Parathyroid adenoma (tissue), 2 donors: ENCODE measurements at regions not wholly inside any gene's neighbourhood (a gene's known extent, or its start where the extent isn't known, plus 50 kb on each side); places are given as distances from the start of the nearest gene placed in this dataset.

Experiments
- H2AFZ ChIP-seq: fragments of 300-600 bp; sonication (generic); one replicate; pipeline ENCODE4 v1.7.0; 2017; ENCODE audit warnings: antibody characterized with exemption, mild to moderate bottlenecking
- H3K27ac ChIP-seq: fragments of 300-600 bp; sonication (generic); one replicate; pipeline ENCODE4 v1.7.0; 2017
- H3K27me3 ChIP-seq: fragments of 300-600 bp; sonication (generic); one replicate; pipeline ENCODE4 v1.7.0; 2017; ENCODE audit warnings: low read length; ENCODE audit not compliant: control insufficient read depth, insufficient read depth
- H3K36me3 ChIP-seq: fragments of 300-600 bp; sonication (generic); one replicate; pipeline ENCODE4 v1.7.0; 2017; ENCODE audit warnings: low read length; ENCODE audit not compliant: control insufficient read depth, insufficient read depth
- H3K4me1 ChIP-seq: fragments of 300-600 bp; sonication (generic); one replicate; pipeline ENCODE4 v1.7.0; 2017; ENCODE audit warnings: control low read depth
- H3K4me2 ChIP-seq: fragments of 300-600 bp; sonication (generic); one replicate; pipeline ENCODE4 v1.7.0; 2017; ENCODE audit warnings: low read length
- H3K4me3 ChIP-seq: fragments of 300-600 bp; sonication (generic); one replicate; pipeline ENCODE4 v1.7.0; 2017; ENCODE audit warnings: low read depth, low read length
- H3K79me2 ChIP-seq: fragments of 300-600 bp; sonication (generic); one replicate; pipeline ENCODE4 v1.7.0; 2017; ENCODE audit warnings: control low read depth
- H3K9ac ChIP-seq: fragments of 300-600 bp; sonication (generic); one replicate; pipeline ENCODE4 v1.7.0; 2017; ENCODE audit warnings: mild to moderate bottlenecking
- H3K9me3 ChIP-seq: fragments of 300-600 bp; sonication (generic); one replicate; pipeline ENCODE4 v1.7.0; 2017; ENCODE audit warnings: low read length; ENCODE audit not compliant: control insufficient read depth
- TF ChIP-seq, protein P1 (sequence below): fragments of 300-600 bp; sonication (generic); IDR thresholded peaks from one replicate; pipeline ENCODE4 v1.7.0; 2017; ENCODE audit warnings: antibody characterized with exemption, mild to moderate bottlenecking
- donor health status: primary hyperparathyroidism.

DNA sequence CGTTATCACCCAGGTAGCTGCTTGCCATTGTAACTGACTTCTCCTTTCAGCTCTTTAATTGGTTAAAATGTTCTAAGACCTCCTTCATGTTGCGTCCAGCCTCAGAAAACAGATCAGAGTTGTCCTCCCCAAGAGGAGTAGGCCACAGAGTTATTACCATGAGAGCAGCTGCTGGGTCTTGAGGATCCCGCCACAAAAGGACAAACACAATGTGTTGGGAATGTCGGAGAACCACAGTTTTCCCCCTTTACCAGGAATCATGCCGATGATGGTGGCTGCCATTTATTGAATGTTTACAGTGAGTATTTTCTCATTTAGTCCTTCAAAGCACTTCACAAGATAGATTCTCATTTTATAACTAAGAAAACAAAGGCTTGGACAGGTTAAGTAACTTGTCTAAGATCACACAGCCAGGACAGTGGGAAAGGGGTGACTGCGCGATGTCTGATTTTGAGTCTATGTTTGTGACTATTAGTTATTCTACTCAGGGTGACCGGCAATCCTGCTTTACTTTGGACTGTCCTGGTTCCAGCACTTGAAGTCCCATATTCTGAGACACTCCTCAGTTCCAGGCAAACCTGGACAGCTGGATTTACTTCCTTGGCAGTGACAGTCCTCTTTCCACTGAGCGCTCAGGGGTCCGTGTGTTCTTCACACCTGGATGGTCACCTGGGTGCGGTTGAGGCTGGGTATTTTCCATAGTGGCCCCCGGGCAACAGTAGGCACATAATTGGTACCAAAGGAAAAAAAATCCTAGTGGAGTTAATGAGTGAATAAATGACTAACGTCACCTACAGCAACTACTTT, 93.6 kb downstream of the LIPG start:
- H3K27me3 ChIP-seq = no peaks in the 10 kb centered on the region
- H3K36me3 ChIP-seq = no peaks in the 10 kb centered on the region
- H3K79me2 ChIP-seq = no peaks in the 10 kb centered on the region
- H3K4me3 ChIP-seq = no peak overlapping the region
- no peak overlapping the region for H3K9ac ChIP-seq
- no peak overlapping the region for H3K27ac ChIP-seq
- no peak overlapping the region for H2AFZ ChIP-seq
- no peaks in the 10 kb centered on the region for H3K9me3 ChIP-seq
- TF ChIP-seq, protein P1, sequence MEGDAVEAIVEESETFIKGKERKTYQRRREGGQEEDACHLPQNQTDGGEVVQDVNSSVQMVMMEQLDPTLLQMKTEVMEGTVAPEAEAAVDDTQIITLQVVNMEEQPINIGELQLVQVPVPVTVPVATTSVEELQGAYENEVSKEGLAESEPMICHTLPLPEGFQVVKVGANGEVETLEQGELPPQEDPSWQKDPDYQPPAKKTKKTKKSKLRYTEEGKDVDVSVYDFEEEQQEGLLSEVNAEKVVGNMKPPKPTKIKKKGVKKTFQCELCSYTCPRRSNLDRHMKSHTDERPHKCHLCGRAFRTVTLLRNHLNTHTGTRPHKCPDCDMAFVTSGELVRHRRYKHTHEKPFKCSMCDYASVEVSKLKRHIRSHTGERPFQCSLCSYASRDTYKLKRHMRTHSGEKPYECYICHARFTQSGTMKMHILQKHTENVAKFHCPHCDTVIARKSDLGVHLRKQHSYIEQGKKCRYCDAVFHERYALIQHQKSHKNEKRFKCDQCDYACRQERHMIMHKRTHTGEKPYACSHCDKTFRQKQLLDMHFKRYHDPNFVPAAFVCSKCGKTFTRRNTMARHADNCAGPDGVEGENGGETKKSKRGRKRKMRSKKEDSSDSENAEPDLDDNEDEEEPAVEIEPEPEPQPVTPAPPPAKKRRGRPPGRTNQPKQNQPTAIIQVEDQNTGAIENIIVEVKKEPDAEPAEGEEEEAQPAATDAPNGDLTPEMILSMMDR = no peak
- peaks cover 11% of the 10 kb centered on the region for H3K4me1 ChIP-seq
- H3K4me2 ChIP-seq = peak overlapping the region; percentile 21

DNA sequence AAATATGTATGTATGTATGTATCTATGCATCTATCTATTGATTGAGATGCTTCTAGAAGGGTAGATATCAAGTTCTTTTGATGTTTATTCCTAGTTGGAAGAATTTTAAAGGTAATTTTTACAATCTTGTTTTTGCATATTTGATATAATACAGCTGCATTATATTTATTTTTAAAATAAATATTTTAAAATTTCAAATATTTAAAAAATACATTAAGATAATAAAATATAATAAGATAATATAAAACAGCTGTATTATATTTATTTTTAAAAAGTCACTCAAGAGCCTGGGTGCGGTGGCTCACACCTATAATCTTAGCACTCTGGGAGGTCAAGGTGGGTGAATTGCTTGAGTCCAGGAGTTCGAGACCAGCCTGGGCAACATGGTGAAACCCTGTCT, 92.5 kb downstream of the LIPG start:
- TF ChIP-seq, protein P1 = no peak
- H3K4me3 ChIP-seq = no peak overlapping the region
- H3K27ac ChIP-seq = no peak overlapping the region
- no peak overlapping the region for H3K9ac ChIP-seq
- H2AFZ ChIP-seq = no peak overlapping the region
- peaks cover 11% of the 10 kb centered on the region for H3K4me1 ChIP-seq
- H3K36me3 ChIP-seq = no peaks in the 10 kb centered on the region
- H3K4me2 ChIP-seq = no peak overlapping the region
- no peaks in the 10 kb centered on the region for H3K9me3 ChIP-seq
- no peaks in the 10 kb centered on the region for H3K79me2 ChIP-seq
- H3K27me3 ChIP-seq = no peaks in the 10 kb centered on the region

DNA sequence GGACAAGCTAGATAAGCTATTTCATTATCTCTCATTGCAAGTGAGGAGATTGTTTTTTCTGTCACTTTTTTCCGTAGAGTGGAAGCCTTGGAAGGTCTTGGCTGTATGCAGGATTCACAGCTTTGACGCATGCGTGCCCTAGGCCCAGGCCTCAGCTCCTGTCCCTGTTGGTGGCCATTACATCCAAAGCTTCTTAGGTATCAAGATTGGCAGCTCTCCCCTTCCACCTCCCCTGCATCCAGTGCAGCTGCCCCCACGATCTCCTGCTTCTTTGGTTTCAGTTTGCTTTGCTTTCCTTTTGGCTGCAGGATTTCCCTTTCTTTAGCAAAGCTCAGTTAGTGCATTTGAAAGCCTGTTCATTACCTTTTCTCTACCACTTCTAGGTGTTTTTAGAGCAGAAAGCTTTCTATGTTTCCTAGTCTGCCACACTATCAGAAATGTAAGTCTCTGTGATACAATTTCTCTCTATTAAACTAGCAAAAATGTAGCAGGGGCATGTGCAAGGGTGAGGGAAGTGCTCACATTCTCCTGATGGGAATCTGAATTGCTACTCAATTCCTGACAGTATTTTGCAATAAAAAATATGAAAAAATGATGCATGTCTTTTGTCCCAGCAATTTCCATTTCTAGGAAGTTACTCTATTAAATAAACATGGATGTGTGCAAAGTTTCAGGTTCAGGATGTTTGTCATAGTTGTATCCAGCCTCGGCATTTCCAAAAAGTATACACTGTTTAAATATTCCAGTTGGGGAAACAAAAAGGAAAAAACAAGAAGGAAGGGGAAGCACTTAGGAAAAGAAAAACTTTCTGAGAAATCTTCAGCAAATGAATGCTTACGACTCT, 91.2 kb downstream of the LIPG start:
- H3K27me3 ChIP-seq = no peaks in the 10 kb centered on the region
- H3K79me2 ChIP-seq = no peaks in the 10 kb centered on the region
- no peak overlapping the region for H3K4me3 ChIP-seq
- TF ChIP-seq, protein P1 = no peak
- no peaks in the 10 kb centered on the region for H3K9me3 ChIP-seq
- H2AFZ ChIP-seq = peak overlapping the region; percentile 67
- no peaks in the 10 kb centered on the region for H3K36me3 ChIP-seq
- no peak overlapping the region for H3K27ac ChIP-seq
- H3K9ac ChIP-seq = no peak overlapping the region
- H3K4me2 ChIP-seq = no peak overlapping the region
- H3K4me1 ChIP-seq = peaks cover 11% of the 10 kb centered on the region

DNA sequence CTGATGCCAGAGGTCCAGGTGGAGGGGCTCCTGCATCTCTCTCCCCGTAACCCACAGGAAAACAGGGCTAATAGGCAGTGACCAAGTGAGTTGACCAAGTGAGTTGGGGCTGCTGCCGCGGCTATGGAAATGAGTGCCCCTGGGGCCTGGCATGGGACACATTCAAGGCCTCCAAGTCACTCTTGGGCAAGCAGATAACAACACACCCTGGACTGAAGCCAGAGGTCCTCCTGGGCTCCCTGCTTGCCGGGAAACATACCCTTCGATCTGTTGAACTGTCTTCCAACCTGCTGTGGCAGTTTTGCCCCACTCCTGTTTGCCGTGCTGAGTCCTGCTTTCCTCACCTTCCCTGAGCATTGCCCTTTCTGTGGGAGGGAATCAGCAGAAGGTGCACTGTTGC, 89.2 kb downstream of the LIPG start:
- no peaks in the 10 kb centered on the region for H3K79me2 ChIP-seq
- no peak overlapping the region for H3K4me2 ChIP-seq
- H3K27me3 ChIP-seq = no peaks in the 10 kb centered on the region
- H3K36me3 ChIP-seq = no peaks in the 10 kb centered on the region
- no peaks in the 10 kb centered on the region for H3K9me3 ChIP-seq
- H3K9ac ChIP-seq = no peak overlapping the region
- H2AFZ ChIP-seq = no peak overlapping the region
- TF ChIP-seq, protein P1 = no peak
- H3K27ac ChIP-seq = no peak overlapping the region
- H3K4me3 ChIP-seq = no peak overlapping the region
- H3K4me1 ChIP-seq = peaks cover 11% of the 10 kb centered on the region
